Iris pigment epithelial cell (primary cell): ENCODE measurements at regions not wholly inside any gene's neighbourhood (a gene's known extent, or its start where the extent isn't known, plus 50 kb on each side); places are given as distances from the start of the nearest gene placed in this dataset.
A peak's percentile ranks its signal among the peaks of the same experiment; 100 is the strongest.
"Not testable (repeated sequence)": the region's sequence is repeated elsewhere in the genome, so short reads cannot be mapped to it uniquely, and the experiment has no call there.

Source experiments
- DNase-seq: peaks from one replicate; pipeline ENCODE4 v3.0.0-alpha.2; 2011; ENCODE audit warnings: low read depth

DNA sequence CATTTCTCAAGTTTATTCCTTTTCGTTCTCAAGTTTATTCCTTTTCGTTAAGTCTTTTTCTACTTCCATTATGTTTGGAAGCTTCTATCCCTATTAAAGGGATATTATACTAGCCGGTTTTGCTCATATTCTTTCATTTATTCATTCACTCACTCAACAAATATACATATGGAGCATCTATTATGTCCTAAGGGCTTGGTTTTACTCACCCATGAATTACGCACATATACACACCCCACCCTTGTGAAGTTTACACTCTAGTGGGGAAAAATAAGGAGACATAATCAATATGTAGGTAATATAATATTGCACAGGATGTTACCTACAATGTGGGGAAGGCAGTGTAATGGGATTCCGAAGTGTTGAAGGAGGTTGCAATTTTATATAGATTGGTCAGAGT lies 90.5 kb downstream of the ACTL7B start:
- DNase-seq, result no peak

DNA sequence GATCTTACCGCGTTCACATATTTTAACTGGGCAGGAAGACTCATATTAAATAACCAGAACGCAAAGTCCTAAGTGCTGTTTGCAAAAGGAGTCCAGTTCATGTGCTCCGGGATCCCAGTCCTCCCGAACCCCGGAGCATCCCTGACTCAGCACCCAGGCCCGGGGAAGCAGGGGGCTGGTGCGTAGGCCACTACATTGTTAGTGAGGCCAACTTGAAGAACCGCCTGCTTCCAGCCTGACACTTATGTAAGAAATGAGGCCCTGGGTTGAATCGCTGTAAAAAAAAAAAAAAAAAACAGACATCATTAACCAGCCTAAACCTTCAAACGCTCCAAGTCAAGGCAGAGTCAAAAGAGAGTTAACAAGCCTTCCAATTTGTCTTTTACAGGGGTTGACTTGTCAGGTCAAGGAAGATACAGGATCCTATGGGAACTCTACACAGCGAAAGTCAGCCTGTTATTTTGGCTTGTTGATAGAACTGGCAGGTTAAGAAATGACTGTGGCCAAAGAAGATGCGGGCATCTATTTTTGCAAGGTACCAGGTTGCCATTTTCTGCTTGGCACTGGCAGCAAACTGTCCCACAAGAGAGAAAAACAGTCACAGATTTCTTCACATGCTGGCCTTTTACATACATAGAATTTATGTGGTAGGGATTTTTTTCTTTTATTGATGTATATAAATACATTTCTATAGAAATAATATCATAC lies 93.3 kb downstream of the ACTL7B start:
- DNase-seq, result no peak

DNA sequence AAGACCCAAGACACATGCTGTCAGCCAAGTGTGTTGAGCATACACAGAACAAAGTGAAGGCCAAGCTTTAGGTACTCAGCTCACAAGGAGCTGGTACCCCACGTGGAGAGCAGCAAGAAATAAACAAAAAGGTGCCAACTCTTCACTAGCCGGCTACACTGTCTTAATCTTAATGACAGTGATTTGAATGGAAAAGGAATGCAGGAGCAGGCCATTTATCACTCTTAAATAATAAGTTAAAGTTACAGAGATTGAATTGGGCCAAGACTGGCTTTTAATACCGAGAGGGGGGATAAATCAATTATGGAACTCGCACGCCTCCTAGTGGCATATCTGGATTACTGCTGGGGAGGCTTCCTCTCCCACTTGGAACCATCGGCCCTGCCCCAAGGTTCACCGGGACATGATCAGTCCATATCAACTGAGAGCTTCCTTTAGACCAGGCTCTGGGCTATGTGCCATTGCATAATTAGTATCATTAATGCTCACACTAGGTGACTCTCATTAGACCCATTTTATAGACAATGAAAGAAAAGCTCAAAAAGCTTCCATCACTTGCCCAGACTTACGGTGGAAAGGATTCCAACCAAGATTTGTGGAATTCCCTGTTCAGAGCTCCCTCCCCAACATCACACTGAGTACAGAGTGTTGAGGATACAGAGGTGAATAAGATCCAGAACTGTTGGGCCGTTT lies 94.0 kb downstream of the ACTL7B start:
- peak; percentile 48 for DNase-seq

DNA sequence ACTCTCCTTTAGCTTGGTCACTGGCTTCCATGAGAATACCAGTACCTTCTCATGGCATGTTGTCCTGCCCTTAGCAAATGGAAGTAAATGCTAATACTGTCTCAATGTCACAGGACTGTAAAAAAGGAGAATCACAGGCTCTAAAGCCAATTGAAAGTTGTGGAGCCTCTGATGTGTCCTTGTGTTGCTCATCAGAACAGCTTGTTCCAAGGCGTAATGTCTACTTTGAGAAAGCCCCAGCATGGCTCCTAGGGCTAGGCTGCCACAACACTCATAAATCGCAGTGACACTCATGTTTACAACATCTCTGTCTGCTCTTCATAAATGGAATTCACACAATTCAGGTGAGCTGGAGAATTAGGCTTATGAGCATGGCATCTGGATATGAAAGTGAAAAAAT lies 94.9 kb downstream of the ACTL7B start:
- DNase-seq, result no peak

DNA sequence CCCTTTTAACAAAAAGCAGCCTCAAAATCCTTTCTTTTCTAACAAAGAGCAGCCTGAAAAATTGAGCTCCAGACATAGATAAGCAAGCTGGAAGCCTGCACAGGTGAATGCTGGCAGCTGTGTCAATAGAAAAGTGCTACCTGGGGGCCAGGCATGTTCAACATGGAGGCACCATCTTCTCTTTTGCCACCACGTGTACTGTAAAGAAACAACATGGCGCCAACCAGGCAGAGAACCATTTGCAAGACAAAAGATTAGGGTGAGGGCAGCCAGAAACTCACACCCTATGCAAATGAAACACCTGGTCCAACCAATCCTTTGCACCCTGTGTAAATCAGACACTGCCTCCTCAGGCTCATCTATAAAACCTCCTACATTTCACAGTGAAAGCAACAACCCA lies 96.0 kb downstream of the ACTL7B start:
- DNase-seq, result no peak

DNA sequence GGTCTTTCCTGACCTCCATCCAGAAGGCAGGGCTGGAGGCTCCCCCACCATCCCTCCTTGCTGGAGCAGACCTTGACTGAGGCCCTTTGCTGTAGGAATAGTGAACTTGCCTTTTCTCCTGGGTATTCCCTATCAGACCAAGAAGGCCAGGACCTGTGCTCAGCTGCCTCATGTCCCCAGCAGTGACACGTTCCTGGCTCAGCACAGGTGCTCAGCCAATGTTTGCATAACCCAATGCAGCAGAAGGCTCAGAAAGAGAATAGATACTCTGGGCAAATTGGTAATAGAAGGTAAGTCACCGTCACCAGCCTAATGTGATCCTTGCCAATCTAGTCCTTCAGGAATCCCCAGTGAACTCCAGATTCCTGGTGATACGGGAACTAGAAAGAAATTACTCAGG lies 96.4 kb downstream of the ACTL7B start:
- no peak for DNase-seq

DNA sequence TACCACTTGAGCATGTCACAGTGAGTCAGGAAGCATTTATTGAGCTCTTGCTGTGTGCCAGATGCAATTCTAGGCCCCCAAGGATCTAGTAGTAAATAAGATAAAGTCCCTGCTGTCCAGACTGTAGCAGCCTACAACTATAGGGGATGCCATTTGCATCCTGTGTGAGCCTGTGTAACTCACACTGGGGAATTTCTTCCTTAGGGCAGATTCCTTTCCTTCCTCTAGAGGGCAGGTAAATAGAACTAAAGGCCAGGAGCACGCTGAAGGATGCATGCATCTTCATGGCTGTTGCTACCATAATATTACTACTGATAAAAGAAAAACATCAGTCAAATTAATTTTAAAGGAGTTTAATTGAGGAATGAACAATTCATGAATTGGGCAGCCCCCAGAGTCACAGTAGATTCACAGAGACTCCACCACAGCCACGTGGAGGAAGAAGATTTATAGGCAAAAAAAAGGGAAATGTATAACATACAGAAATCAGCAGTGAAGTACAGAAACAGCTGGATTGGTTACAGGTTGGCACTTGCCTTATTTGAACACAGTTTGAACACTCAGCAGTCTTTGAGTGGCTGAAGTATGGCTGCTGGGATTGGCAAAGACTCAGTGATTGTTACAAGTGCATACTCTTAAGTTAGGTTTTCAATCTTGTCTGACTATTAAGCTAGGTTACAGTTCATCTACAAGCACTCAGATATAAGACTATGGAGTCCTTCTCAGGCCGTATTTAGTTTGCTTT lies 98.9 kb downstream of the ACTL7B start:
- DNase-seq, result no peak

DNA sequence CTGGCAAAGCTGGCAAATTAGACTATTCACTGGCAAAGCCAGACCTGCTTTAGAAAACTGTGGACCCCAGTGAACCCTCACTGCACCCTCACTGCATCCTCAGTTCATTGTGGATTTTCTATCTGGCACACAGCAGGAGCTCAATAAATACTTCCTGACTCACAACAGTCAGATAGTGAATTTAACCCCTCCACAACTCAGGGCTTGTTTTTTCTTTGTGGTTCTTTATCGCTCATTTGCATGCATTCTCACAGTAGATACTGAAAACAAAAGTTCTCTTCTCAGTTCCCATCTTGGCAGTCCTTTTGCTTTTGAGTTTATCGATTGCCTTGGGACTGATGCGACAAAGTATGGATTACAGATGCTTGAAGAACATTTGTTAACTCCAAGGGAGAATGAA lies 99.8 kb downstream of the ACTL7B start:
- no peak for DNase-seq

DNA sequence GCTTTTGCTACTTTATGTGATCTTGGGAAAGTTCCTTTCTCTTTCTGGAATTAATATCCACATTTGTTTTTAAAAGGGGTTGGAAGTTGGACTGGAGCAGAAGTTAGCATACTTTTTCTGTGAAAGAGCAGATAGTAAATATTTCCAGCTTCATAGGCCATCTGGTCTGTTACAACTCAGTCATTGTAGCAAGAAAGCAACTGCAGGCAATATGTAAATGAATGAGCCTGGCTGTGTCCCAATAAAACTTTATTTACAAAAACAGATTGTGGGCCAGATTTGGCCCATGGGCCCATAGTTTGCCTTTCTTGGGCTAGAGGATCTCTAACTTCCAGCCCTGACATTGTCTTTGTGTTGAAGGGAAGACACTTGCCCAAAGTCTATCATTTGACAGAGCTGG lies 104.4 kb downstream of the ACTL7B start:
- DNase-seq, result no peak

DNA sequence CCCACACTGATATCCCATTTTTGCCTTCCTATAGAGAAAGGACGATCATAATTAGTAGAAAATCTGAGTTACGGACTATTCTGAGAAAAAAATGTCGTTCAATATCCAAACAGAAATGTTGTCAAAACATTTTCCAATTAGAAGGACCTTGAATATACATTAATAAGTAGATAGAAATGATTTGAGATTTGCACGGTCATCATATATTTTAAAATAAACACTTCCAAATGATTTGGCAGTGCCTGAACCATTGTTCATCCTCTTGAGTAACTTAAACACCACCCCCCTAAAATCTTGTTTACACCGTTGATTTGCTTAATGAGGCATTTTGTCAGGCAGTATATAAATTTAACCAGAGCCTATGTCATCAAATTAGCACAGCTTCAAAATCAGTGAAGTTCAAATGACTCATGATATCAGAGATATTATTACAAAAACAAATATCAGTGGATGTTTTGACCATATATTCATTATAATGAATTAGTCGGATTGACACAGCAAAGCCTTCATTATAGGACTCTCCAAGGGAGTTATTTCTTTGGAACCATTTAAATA lies 105.0 kb downstream of the ACTL7B start:
- DNase-seq, result no peak

DNA sequence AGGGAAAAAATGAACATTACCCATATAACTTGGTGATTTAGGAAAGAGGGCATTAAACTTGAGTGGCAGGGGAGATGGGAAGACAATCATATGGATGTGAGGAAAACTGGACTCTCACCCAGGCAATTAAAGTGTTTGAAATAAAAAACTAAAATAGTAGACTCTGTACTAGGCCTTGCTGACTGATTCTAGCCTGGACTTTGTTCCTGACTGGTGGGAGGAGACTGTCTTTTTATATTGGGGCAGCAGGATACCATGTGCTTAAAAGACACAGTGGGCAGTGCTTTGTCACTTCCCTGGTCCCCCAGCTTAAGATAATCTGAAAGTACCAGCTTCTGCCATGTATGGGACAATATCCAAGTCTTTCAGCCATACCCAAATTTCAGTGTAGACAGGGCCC lies 107.0 kb downstream of the ACTL7B start:
- no peak for DNase-seq

DNA sequence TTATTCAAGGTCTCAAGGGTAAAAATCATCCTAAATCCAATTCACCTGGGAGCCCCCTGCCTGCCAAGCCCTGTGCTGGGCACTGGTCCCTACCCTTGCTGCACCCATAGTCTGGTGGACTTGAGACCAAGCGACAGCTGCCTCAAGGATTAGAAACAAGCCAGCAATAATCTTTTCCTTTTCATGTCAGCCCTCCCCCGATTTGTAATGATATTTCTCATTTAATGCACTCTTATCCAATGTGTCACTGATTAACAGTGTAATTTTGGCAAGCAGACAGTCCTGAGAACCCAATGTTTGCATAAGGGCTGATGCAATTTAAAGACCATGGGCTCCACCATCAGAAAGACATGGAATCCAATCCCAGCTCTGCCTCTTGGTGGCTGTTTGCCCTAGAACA lies 108.9 kb downstream of the ACTL7B start:
- DNase-seq, result peak; percentile 7

DNA sequence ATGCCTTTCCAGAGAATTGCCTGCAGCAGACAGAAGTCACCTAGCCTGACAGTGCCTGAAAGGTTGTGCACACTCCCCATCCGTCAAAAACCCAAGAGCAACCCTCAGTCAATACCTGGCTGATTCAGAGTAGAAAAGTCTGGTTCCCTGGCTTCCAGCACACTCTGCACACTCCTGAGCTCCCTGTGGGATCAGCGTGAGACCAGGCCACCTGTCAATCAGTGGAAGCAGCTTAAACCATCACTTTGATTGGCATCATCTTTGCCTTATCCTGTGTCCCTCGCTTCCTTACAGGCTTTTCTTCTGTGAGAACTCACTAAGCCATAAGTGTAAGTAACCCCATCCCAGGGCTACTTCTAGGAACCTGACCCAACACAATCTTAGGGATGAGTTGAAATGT lies 109.8 kb downstream of the ACTL7B start:
- DNase-seq, result no peak

DNA sequence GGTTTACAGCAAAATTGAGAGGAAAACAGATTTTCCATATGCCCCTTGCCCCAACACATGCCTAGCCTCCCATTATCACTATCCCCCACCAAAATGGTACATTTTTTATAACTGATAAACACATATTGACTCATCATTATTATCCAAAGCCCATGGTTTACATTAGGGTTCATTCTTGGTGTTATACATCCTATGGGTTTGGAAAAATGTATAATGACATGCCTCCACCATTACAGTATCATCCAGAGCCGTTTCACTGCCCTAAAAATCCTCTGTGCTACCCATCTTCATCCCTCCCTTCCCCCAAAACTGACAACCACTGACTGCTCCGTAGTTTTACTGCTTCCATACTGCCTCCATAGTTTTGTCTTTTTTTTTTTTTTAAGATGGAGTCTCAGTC lies 111.1 kb downstream of the ACTL7B start:
- DNase-seq, result no peak

DNA sequence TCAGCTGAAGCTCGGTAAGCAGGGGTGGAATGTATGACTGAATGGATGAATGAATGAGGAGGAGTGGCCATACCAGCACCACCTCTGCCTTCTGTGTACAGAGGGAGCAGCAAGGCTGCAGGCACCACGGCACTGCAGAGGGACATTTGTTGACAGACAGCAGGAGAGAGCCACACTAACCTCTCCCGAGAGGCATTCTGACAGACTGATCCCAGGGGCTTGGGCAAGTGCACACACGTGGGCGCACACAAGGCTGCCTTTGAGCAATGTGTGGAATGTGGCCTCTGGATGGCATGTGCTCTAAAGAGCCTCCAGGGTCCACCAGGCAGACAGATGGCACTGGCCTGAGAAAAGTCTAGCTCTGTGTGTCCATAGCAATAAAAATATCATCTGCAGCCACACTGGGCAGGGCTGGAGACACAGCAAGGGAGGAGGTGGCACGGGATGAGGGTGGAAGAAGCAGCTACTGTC lies 111.8 kb downstream of the ACTL7B start:
- no peak for DNase-seq

DNA sequence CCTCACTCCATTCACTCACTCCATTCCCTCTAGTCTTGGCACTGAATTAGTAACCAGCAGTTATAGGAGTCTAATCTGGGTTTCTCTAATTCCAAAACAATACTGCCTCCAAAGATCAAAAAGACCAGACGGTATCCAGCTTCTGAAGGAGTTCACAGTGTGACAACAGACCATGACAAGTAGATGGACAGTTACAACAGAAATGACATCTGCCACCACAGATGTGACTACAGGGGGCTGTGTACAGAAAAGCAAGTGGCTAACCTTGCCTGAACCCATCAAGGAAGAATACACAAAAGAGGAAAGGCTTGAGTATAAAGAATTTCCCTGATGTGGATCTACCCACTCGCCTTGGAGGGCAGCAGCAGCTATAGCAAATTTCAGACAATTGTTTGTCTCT lies 112.4 kb downstream of the ACTL7B start:
- no peak for DNase-seq

DNA sequence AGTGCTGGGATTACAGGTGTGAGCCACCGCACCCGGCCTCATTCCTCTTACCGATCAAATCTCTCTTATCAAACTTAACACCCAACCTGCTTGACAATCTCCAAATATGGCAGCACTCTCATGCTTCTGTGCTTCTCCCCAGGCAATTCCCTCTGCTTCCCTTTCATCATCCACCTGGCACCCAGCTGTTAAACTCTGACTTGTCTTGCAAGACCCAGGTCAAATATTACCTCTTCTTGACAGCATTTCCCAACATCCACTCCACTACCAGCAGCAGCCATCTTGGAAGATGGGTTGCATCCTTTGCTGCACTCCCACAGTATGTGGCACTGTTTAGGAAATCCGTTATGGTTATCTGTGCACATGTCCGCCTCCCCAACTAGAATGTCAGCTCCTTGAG lies 113.6 kb downstream of the ACTL7B start:
- DNase-seq, result no peak

DNA sequence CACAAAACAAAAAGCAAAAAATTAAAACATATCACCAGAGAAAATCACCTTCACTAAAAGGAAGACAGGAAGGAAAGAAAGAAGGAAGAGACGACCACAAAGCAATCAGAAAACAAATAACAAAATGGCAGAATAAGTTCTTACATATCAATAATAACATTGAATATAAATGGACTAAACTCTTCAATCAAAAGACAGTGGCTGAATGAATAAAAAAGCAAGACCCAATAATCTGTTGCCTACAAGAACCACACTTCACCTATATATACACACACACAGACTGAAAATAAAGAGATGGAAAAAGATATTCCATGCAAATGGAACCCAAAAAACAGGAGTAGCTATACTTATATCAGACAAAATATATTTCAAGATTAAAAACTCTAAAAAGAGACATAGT lies 124.5 kb downstream of the ACTL7B start:
- not testable (repeated sequence) for DNase-seq

DNA sequence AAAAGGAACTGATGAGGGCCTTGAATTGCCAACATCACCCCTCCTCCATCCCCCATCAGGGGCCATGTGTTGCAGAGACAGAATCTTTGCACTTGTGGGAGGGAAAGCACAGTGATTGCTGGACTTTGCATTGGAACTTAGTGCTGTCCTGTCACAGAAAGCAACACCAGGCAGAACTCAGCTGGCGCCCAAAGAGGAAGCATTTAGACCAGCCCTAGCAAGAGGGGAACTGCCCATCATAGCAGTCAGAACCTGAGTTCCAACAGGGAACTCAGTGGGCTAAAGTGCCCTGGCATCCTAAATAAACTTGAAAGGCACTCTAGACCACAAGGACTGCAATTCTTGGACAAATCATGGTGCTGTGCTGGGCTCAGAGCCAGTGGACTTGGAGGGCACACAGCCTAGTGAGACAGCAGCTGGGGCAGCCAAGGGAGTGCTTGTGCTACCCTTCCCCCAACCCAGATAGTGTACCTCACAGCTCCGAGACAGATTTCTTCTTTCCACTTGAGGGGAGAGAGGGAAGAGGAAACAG lies 128.1 kb downstream of the ACTL7B start:
- no peak for DNase-seq

DNA sequence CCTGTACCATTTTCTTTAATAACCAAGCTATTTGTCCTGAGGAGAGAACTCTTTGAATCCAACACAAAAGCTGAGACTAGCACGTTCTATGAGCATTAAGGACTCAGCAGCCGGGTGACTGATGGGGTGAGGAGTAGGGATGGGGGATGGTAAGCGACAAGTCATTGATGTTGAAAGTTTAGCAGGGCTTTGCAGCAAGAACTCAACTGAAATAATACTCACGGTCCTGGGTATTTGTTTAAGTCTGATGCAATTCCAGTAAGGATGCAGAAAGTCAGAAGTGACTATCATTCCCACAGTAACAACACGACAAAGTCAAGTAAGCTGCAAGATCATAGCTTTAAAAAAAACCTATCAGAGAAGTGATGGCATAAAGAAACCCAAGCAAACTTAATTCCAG lies 131.1 kb downstream of the ACTL7B start:
- no peak for DNase-seq

DNA sequence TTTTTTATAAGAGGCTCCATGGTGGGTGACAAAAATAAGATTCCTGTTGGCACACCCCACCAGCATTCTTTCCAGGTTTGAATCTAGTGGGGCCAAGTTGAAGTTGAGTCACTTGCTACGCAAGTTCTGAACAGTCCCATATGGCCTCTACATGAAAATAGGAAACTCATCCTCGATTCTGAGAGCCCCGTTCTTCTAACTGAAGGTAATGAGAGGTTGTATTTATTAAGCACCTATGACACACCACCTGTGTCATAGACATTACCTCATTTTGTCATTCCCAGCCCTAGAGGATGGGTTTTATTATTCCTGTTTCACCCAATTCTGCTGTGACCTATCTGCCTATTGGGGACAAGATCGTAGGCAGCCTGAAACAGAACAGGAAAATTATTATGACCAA lies 131.7 kb downstream of the ACTL7B start:
- no peak for DNase-seq

DNA sequence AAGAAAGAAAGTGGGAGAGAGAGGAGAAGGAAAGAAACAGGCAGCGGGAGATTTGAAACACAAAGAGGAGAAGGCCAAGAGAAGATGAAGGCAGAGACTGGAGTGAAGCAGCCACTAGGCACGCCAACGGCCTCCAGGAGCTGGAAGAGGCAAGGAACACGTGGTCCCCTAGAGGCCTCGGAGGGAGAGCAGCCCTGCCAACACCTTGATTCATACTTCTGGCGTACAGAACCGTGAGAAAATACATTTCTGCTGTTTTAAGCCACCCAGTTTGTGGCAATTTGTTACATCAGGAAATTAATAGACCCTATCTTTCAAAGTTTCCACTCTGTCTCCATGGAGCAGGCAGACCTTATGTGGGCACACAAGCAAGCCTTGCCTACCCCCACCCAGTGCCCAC lies 133.4 kb downstream of the ACTL7B start:
- no peak for DNase-seq

DNA sequence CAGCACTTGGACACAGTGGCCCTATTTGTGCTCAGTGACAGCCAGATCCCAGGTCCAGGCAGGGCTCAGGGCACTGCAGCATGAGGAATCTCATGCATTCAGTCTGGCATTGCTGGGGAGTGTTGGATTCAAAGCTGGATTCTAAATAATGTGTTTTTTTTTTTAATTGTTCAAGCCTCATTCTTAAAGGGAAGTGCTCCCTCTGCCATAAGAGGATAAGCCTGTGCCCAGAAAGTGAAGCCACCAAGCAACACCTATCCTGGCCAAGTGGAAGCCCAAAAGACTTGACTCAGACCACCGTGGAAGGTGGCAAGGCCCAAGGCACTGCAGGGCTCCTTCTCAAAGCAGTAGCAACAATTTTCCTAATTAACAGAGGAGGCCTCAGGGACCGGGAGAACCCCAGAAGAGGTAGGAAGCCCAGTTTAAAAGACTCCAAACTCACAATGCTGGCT lies 135.6 kb downstream of the ACTL7B start:
- DNase-seq, result no peak
